Esophagus muscularis mucosa (tissue), 4 donors: ENCODE measurements at regions not wholly inside any gene's neighbourhood (a gene's known extent, or its start where the extent isn't known, plus 50 kb on each side); places are given as distances from the start of the nearest gene placed in this dataset.

Source experiments
- DNase-seq: peaks from one replicate; pipeline ENCODE4 v3.0.0-alpha.2; 2017; ENCODE audit errors: extremely low spot score
- H3K27ac ChIP-seq, 4 donors: fragments of 200-600 bp; sonication (generic); replicated peaks in 1 of 4; 1 replicate in 3 of 4; 2 replicates in 1 of 4; pipeline ENCODE4 v1.5.1; 2016 to 2019; ENCODE audit warnings: mild to moderate bottlenecking in 1 of 4
- H3K27me3 ChIP-seq, 4 donors: fragments of 200-600 bp; sonication (generic); one replicate each; pipeline versions ENCODE4 v1.5.1 to v1.6.0; 2016 to 2019
- H3K36me3 ChIP-seq, 4 donors: fragments of 200-600 bp; sonication (generic); one replicate each; pipeline ENCODE4 v1.5.1; 2016 to 2019
- H3K4me1 ChIP-seq, 4 donors: fragments of 200-600 bp; sonication (generic); one replicate each; pipeline ENCODE4 v1.5.1; 2016 to 2019
- H3K4me3 ChIP-seq, 4 donors: fragments of 200-600 bp; sonication (generic); 1 replicate in 2 of 4; 2 replicates in 2 of 4; pipeline ENCODE4 v1.5.1; 2016 to 2019; ENCODE audit warnings: mild to moderate bottlenecking in 4 of 4, moderate library complexity in 1 of 4
- H3K9me3 ChIP-seq, 4 donors: fragments of 200-600 bp; sonication (generic); 1 replicate in 3 of 4; 2 replicates in 1 of 4; pipeline ENCODE4 v1.5.1; 2016 to 2019
- EP300 ChIP-seq: sonication (generic); formaldehyde crosslinking; IDR thresholded peaks from one replicate; pipeline ENCODE4 v1.6.1; 2017; ENCODE audit warnings: antibody characterized with exemption
- POLR2A ChIP-seq: fragments of 450-650 bp; IDR thresholded peaks from one replicate; pipeline ENCODE4 v1.6.1; 2017; ENCODE audit warnings: antibody characterized with exemption, moderate library complexity, mild to moderate bottlenecking, low read depth
- POLR2AphosphoS5 ChIP-seq, 2 donors: sonication (generic); formaldehyde crosslinking; IDR thresholded peaks; one replicate each; pipeline ENCODE4 v1.6.1; 2017; ENCODE audit warnings: antibody characterized with exemption in 2 of 2
- WGBS: methylation state at CpG from one replicate; pipeline ENCODE4 v1.1.5; 2018; 5-methylcytosine and 5-hydroxymethylcytosine counted together
- intact Hi-C: fragments of 100-400 bp; cut with DNase I; formaldehyde crosslinking; loops from one replicate; pipeline ENCODE4 v1.15.1; 2023
- TF ChIP-seq, protein P1 (sequence below), 3 experiments: fragments of 200-600 bp in 2 of 3; fragments of 450-650 bp in 1 of 3; sonication (generic) in 2 of 3; IDR thresholded peaks; one replicate each; pipeline ENCODE4 v1.5.1; 2017 to 2019; ENCODE audit warnings: antibody characterized with exemption in 3 of 3, mild to moderate bottlenecking in 2 of 3, moderate library complexity in 1 of 3

DNA sequence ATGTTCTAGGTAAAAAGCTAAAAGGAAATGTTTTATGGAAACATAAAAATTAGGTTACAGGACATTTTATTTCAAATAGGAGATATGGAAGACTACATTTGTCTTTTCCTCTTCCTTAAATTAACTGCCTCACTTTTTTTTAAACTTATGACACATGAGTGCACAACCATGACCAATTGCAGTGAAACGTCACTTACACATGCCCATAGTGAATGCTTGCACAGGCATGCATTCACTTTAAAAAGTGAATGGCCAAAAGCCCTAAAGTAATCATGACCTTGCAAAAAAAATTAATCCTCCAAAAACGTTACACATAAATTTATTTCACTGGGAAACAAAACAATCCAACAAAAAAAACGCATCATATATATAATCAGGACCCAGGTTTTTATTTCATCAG, 343.2 kb upstream of the TMTC1 start:
- DNase-seq = no peak
- Histone ChIP-seq H3K27ac (no peak overlapping the region), H3K9me3 (no peaks in the 10 kb centered on the region), H3K4me1 (no peaks in the 10 kb centered on the region), H3K27me3 (no peaks in the 10 kb centered on the region), H3K4me3 (no peak overlapping the region), H3K36me3 (no peaks in the 10 kb centered on the region)
- intact Hi-C loops = no loop called here
- 76% methylated on average over 3 of the region's 3 CpGs for WGBS
- TF ChIP-seq EP300 = no peak
- no peak for TF ChIP-seq POLR2AphosphoS5 (IDR thresholded peaks at IDR 0.05)
- TF ChIP-seq POLR2A = no peak
- TF ChIP-seq, protein P1, sequence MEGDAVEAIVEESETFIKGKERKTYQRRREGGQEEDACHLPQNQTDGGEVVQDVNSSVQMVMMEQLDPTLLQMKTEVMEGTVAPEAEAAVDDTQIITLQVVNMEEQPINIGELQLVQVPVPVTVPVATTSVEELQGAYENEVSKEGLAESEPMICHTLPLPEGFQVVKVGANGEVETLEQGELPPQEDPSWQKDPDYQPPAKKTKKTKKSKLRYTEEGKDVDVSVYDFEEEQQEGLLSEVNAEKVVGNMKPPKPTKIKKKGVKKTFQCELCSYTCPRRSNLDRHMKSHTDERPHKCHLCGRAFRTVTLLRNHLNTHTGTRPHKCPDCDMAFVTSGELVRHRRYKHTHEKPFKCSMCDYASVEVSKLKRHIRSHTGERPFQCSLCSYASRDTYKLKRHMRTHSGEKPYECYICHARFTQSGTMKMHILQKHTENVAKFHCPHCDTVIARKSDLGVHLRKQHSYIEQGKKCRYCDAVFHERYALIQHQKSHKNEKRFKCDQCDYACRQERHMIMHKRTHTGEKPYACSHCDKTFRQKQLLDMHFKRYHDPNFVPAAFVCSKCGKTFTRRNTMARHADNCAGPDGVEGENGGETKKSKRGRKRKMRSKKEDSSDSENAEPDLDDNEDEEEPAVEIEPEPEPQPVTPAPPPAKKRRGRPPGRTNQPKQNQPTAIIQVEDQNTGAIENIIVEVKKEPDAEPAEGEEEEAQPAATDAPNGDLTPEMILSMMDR (IDR thresholded peaks at IDR 0.05) = no peak

DNA sequence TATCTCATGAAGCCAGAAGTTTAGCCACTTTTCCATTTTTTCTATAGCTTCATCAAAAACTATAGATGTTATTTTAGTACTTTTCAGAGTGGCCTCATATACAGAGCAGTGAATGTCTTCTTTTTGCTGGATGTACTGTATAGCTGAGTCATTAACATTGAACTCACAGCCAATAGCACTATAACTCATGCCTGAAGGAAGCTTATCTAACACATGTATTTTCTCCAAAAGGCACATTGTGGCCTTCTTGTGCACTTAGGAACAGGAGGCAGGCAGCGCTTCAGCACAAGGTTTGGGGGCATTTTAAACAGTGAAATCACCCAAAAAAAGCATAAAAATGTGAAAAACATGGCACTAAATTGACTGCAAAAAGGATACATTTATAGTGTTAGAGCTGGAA, 336.8 kb upstream of the TMTC1 start:
- Histone ChIP-seq H3K9me3 (peaks cover 0 to 11% (median 4%) of the 10 kb centered on the region in 4 donors), H3K4me1 (no peaks in the 10 kb centered on the region), H3K4me3 (no peak overlapping the region), H3K27me3 (no peaks in the 10 kb centered on the region), H3K36me3 (no peaks in the 10 kb centered on the region), H3K27ac (no peak overlapping the region)
- TF ChIP-seq EP300 (no peak), POLR2A (no peak), POLR2AphosphoS5 (IDR thresholded peaks at IDR 0.05) (no peak)
- TF ChIP-seq, protein P1 (IDR thresholded peaks at IDR 0.05) = no peak
- no peak for DNase-seq
- intact Hi-C loops = no loop called here
- WGBS = 86% methylated on average over 1 of the region's 1 CpG

DNA sequence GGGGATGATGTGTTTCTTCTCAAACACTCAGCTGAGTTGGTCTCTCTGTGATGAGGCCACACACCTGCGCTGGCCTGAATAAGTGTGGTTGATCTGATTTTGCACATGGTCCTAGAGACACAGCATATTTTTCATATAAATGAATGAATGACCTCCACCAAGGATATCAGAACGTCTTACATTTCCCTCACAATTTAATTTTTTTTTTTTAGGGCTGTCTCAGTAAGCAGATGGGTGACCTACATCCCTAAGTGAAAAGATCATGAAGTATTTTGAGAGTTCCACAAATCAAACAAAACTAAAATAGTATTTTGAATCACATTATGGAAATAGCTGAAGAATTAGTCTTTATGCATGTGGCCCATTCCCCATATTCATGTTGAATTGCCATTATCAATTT, 333.7 kb upstream of the TMTC1 start:
- intact Hi-C loops = no loop called here
- no peaks in the 10 kb centered on the region for H3K36me3 ChIP-seq
- WGBS = 62% methylated on average over 2 of the region's 2 CpGs
- no peak overlapping the region for H3K4me3 ChIP-seq
- no peaks in the 10 kb centered on the region for H3K4me1 ChIP-seq
- H3K27me3 ChIP-seq = no peaks in the 10 kb centered on the region
- H3K27ac ChIP-seq = no peak overlapping the region
- DNase-seq = no peak
- TF ChIP-seq, protein P1 (IDR thresholded peaks at IDR 0.05) = no peak
- TF ChIP-seq POLR2A = no peak
- TF ChIP-seq POLR2AphosphoS5 (IDR thresholded peaks at IDR 0.05) = no peak
- TF ChIP-seq EP300 = no peak
- peaks cover 0 to 11% (median 4%) of the 10 kb centered on the region in 4 donors for H3K9me3 ChIP-seq

DNA sequence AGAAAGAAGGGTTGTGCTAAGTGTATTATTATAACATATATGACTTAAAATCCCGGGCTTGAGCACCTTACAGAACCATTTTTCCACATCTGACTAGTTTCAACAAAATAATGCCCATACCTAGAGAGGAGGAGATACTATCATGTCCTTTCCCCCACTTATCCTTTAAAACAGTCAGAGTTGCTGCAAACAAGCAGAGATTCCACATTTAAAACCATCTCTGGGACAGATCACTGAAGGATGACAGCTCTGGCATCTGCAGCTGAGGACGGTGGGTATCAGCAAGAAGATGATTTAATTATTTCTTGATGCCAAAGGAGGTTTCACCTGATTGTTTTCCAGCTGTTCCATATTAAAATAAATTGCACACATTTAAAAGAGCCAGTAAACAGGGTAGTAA, 328.0 kb upstream of the TMTC1 start:
- intact Hi-C loops = no loop called here
- no peak for TF ChIP-seq POLR2A
- TF ChIP-seq POLR2AphosphoS5 (IDR thresholded peaks at IDR 0.05) = no peak
- no peak for TF ChIP-seq EP300
- TF ChIP-seq, protein P1 (IDR thresholded peaks at IDR 0.05) = no peak
- WGBS = 82% methylated on average over 2 of the region's 2 CpGs

DNA sequence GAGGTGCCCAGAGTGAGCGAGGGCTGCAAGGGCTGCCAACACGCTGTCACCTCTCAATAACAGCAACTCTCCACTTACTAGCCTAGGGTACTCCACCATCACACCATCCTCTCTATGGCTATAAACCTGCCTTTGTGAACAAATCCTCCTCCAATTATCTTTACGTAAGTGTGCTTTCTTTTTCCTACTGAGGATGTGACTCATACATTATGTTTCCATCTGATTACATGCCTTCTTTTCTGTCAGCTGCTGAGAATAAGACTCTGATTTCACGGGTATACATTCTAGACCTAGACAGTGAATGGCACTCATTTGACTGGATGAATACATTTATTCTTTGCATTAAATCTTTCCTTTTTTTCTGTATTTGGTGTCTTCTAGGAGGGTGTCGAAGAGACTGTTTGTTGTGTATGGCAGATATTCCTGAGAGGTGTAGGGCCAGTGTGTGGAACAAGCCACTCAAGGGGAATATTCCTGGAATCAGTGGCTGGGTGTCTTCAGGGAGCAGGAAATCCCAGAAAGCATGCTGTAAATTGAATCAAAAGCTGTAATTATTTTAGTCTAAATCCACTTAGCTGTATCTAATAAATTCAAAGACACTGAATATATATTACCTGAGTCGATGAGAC, 327.3 kb upstream of the TMTC1 start:
- no peak for TF ChIP-seq POLR2AphosphoS5 (IDR thresholded peaks at IDR 0.05)
- TF ChIP-seq, protein P1 (IDR thresholded peaks at IDR 0.05) = no peak
- TF ChIP-seq POLR2A = no peak
- no peak for TF ChIP-seq EP300
- WGBS = 84% methylated on average over 6 of the region's 6 CpGs
- H3K4me3 ChIP-seq = no peak overlapping the region
- H3K27ac ChIP-seq = no peak overlapping the region
- H3K9me3 ChIP-seq = no peaks in the 10 kb centered on the region
- intact Hi-C loops = no loop called here
- no peaks in the 10 kb centered on the region for H3K27me3 ChIP-seq
- no peak for DNase-seq
- no peaks in the 10 kb centered on the region for H3K4me1 ChIP-seq
- H3K36me3 ChIP-seq = no peaks in the 10 kb centered on the region

More for the DNA sequence above, 328.0 kb upstream of the TMTC1 start:
- Histone ChIP-seq H3K4me1 (no peaks in the 10 kb centered on the region), H3K27ac (no peak overlapping the region), H3K4me3 (no peak overlapping the region), H3K9me3 (no peaks in the 10 kb centered on the region), H3K27me3 (no peaks in the 10 kb centered on the region), H3K36me3 (no peaks in the 10 kb centered on the region)
- DNase-seq = no peak
